Peyer's patch (tissue), 4 donors: ENCODE measurements at regions not wholly inside any gene's neighbourhood (a gene's known extent, or its start where the extent isn't known, plus 50 kb on each side); places are given as distances from the start of the nearest gene placed in this dataset.

Experiments
- CTCF ChIP-seq, 6 experiments: fragments of 450-650 bp in 4 of 6; fragments of 200-600 bp in 2 of 6; sonication (generic) in 1 of 6; IDR thresholded peaks; one replicate each; pipeline ENCODE4 v1.5.1; 2017 to 2019; ENCODE audit warnings: antibody characterized with exemption in 6 of 6, mild to moderate bottlenecking in 3 of 6, moderate library complexity in 1 of 6
- POLR2A ChIP-seq, 2 donors: fragments of 450-650 bp; IDR thresholded peaks; one replicate each; pipeline ENCODE4 v1.5.1; 2017; ENCODE audit warnings: antibody characterized with exemption in 2 of 2, mild to moderate bottlenecking in 2 of 2, moderate library complexity in 2 of 2

DNA sequence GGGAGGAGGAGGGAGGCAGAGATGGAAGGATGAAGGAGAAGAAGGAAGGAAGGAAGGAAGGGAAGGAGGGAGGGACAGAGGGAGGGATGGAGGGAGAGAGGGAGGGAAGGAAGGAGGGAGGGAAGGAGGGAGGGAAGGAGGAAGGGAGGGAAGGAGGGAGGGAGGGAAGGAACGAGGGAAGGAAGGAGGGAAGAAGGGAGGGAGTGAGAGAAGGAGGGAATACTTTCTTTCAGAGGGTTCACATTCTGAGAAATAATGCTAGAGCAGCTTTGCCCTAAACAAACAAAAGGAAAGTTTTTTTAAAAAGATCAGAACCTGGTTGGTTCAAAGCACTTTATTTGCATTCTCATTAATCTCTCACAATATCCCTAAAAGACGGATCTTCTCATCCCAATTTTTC, 96.1 kb upstream of the NXT1 start:
- TF ChIP-seq CTCF (IDR thresholded peaks at IDR 0.05) (no peak), POLR2A (IDR thresholded peaks at IDR 0.05) (no peak)
